DOHH2 (cell line): ENCODE measurements at regions not wholly inside any gene's neighbourhood (a gene's known extent, or its start where the extent isn't known, plus 50 kb on each side); places are given as distances from the start of the nearest gene placed in this dataset.
"Not testable (repeated sequence)": the region's sequence is repeated elsewhere in the genome, so short reads cannot be mapped to it uniquely, and the experiment has no call there.

Experiments used
- H3F3A ChIP-seq: fragments of 200-600 bp; sonication (generic), shearing (Covaris generic); 2 replicates; pipeline ENCODE4 v1.6.0; 2016; ENCODE audit warnings: antibody characterized with exemption, mild to moderate bottlenecking; ENCODE audit not compliant: control insufficient read depth, insufficient read depth
- H3K27ac ChIP-seq: fragments of 200-600 bp; sonication (generic); 2 replicates; pipeline ENCODE4 v1.5.1; 2014; ENCODE audit warnings: low read depth, mild to moderate bottlenecking, low read length, moderate library complexity
- H3K27me3 ChIP-seq: fragments of 200-600 bp; sonication (generic); 2 replicates; pipeline ENCODE4 v1.6.1; 2014; ENCODE audit warnings: mild to moderate bottlenecking, low read length, mixed read lengths; ENCODE audit not compliant: control insufficient read depth
- H3K36me3 ChIP-seq: fragments of 200-600 bp; sonication (generic); 2 replicates; pipeline ENCODE4 v1.6.1; 2014; ENCODE audit warnings: mild to moderate bottlenecking, low read length, moderate library complexity, mixed read lengths; ENCODE audit not compliant: control insufficient read depth
- H3K4me1 ChIP-seq: fragments of 200-600 bp; sonication (generic); 2 replicates; pipeline ENCODE4 v1.6.1; 2014; ENCODE audit warnings: mild to moderate bottlenecking, low read length, mixed read lengths; ENCODE audit not compliant: control insufficient read depth
- H3K4me2 ChIP-seq: fragments of 200-600 bp; sonication (generic); 2 replicates; pipeline ENCODE4 v1.6.0; 2014; ENCODE audit warnings: mild to moderate bottlenecking, low read length, moderate library complexity
- H3K4me3 ChIP-seq: fragments of 200-600 bp; sonication (generic); 2 replicates; pipeline ENCODE4 v1.5.1; 2014; ENCODE audit warnings: mild to moderate bottlenecking, low read length, mixed read lengths
- H3K79me2 ChIP-seq: fragments of 200-600 bp; sonication (generic); 2 replicates; pipeline ENCODE4 v1.6.1; 2014; ENCODE audit warnings: mild to moderate bottlenecking, low read length, mixed read lengths; ENCODE audit not compliant: control insufficient read depth
- H3K9me2 ChIP-seq: fragments of 200-600 bp; sonication (generic); replicated peaks from 2 replicates; pipeline ENCODE4 v1.6.1; 2014; ENCODE audit warnings: mild to moderate bottlenecking, low read length, mixed read lengths; ENCODE audit not compliant: control insufficient read depth
- H3K9me3 ChIP-seq: fragments of 200-600 bp; sonication (generic); 2 replicates; pipeline ENCODE4 v1.6.1; 2014; ENCODE audit warnings: antibody characterized with exemption, low read length, mixed read lengths; ENCODE audit not compliant: control insufficient read depth, insufficient read depth
- H4K20me1 ChIP-seq: fragments of 200-600 bp; sonication (generic); 2 replicates; pipeline ENCODE4 v1.6.0; 2014; ENCODE audit warnings: low read depth, mild to moderate bottlenecking, antibody characterized with exemption, low read length, moderate library complexity; ENCODE audit not compliant: control insufficient read depth, insufficient read depth
- EZH2phosphoT487 ChIP-seq: fragments of 200-600 bp; sonication (generic); IDR thresholded peaks from 2 replicates; pipeline ENCODE4 v1.6.1; 2017; ENCODE audit warnings: borderline replicate concordance, mild to moderate bottlenecking, antibody characterized with exemption, low read length, moderate library complexity, mixed read lengths
- TF ChIP-seq, protein P1 (sequence below): fragments of 200-600 bp; sonication (generic); IDR thresholded peaks from one replicate; pipeline ENCODE4 v1.5.1; 2014; ENCODE audit warnings: antibody characterized with exemption, mild to moderate bottlenecking, low read depth, low read length; ENCODE audit not compliant: poor library complexity, severe bottlenecking

DNA sequence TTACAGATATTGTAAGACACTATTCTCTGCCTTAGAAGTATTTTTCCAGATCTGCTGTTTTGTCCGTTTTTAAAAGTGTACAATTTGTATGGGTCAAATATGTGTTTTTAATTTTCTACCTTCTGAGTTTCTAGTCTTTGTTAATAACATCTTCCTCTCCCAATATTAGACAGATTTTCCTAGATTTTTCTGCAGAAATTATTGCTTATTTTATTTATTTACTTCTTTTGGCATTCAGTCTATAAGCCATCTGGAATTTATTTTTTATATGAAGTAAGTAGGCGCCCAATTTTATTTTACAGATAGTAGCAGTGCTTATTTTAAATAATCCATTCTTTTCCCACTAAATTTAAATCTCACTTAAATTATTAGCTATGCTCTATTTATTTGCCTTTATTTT, 103.1 kb upstream of the PLEKHG1 start:
- Histone ChIP-seq H3K9me2 (no peaks in the 10 kb centered on the region), H3K27ac (no peak overlapping the region), H3K79me2 (no peaks in the 10 kb centered on the region), H3K4me2 (no peak overlapping the region), H3K9me3 (peaks cover 8% of the 10 kb centered on the region; the same call in 1 of the 2 replicates), H3K4me1 (peaks cover 2% of the 10 kb centered on the region; the same call in 1 of the 2 replicates), H3K4me3 (no peak overlapping the region), H3F3A (no peaks in the 10 kb centered on the region), H3K27me3 (no peaks in the 10 kb centered on the region), H3K36me3 (no peaks in the 10 kb centered on the region), H4K20me1 (no peaks in the 10 kb centered on the region)
- TF ChIP-seq EZH2phosphoT487, result no peak
- TF ChIP-seq, protein P1, sequence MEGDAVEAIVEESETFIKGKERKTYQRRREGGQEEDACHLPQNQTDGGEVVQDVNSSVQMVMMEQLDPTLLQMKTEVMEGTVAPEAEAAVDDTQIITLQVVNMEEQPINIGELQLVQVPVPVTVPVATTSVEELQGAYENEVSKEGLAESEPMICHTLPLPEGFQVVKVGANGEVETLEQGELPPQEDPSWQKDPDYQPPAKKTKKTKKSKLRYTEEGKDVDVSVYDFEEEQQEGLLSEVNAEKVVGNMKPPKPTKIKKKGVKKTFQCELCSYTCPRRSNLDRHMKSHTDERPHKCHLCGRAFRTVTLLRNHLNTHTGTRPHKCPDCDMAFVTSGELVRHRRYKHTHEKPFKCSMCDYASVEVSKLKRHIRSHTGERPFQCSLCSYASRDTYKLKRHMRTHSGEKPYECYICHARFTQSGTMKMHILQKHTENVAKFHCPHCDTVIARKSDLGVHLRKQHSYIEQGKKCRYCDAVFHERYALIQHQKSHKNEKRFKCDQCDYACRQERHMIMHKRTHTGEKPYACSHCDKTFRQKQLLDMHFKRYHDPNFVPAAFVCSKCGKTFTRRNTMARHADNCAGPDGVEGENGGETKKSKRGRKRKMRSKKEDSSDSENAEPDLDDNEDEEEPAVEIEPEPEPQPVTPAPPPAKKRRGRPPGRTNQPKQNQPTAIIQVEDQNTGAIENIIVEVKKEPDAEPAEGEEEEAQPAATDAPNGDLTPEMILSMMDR, result no peak

GRCh38 chr6:150499882-150500312, 99.8 kb upstream of the PLEKHG1 start:
- Histone ChIP-seq H4K20me1 (no peaks in the 10 kb centered on the region), H3K79me2 (no peaks in the 10 kb centered on the region), H3K9me3 (peaks cover 5% of the 10 kb centered on the region; the same call in 1 of the 2 replicates), H3K36me3 (no peaks in the 10 kb centered on the region), H3K4me2 (no peak overlapping the region), H3K27ac (no peak overlapping the region), H3K9me2 (no peaks in the 10 kb centered on the region), H3K4me1 (peaks cover 5% of the 10 kb centered on the region), H3F3A (no peaks in the 10 kb centered on the region), H3K27me3 (no peaks in the 10 kb centered on the region), H3K4me3 (no peak overlapping the region)
- TF ChIP-seq EZH2phosphoT487, result no peak
- TF ChIP-seq, protein P1, result no peak

- H3K9me2 ChIP-seq, H3K79me2 ChIP-seq, H3K9me3 ChIP-seq, H3K4me1 ChIP-seq, H3K27me3 ChIP-seq, H3K36me3 ChIP-seq, H3F3A ChIP-seq, H3K4me3 ChIP-seq, H3K27ac ChIP-seq, H4K20me1 ChIP-seq, H3K4me2 ChIP-seq: not testable (repeated sequence)
These were observed 99.1 kb upstream of the PLEKHG1 start for GRCh38 chr6:150500568-150500967.

GRCh38 chr6:150503041-150503440, 96.6 kb upstream of the PLEKHG1 start:
- Histone ChIP-seq H3K9me3 (peaks cover 5% of the 10 kb centered on the region; the same call in 1 of the 2 replicates), H4K20me1 (no peaks in the 10 kb centered on the region), H3K4me1 (peaks cover 5% of the 10 kb centered on the region), H3K36me3 (no peaks in the 10 kb centered on the region), H3K79me2 (no peaks in the 10 kb centered on the region), H3K4me3 (no peak overlapping the region), H3K9me2 (no peaks in the 10 kb centered on the region), H3K27ac (no peak overlapping the region), H3K4me2 (no peak overlapping the region), H3F3A (no peaks in the 10 kb centered on the region), H3K27me3 (no peaks in the 10 kb centered on the region)
- TF ChIP-seq, protein P1, result no peak
- no peak for TF ChIP-seq EZH2phosphoT487
